Natural killer cell (primary cell): ENCODE measurements at regions not wholly inside any gene's neighbourhood (a gene's known extent, or its start where the extent isn't known, plus 50 kb on each side); places are given as distances from the start of the nearest gene placed in this dataset.

Experiments used
- ATAC-seq, 3 donors: fragments of 150-1000 bp in 2 of 3; fragments of 200-7000 bp in 1 of 3; cut with Tn5 transposase; 1 replicate in 1 of 3; 2 replicates in 2 of 3; pipeline ENCODE4 v1.10.0; 2021; ENCODE audit warnings: mild to moderate bottlenecking in 2 of 3, moderate library complexity in 2 of 3
- DNase-seq, 2 donors: peaks; one replicate each; pipeline versions ENCODE4 v3.0.0 to v3.0.0-alpha.2; 2013 to 2021; ENCODE audit warnings: mixed read lengths in 1 of 2
- H3K27ac ChIP-seq: one replicate; pipeline ENCODE4 v1.5.1; 2013; ENCODE audit warnings: mild to moderate bottlenecking, low read length
- H3K27me3 ChIP-seq: one replicate; pipeline ENCODE4 v1.6.1; 2013; ENCODE audit warnings: low read length; ENCODE audit not compliant: control insufficient read depth, insufficient read depth
- H3K36me3 ChIP-seq: one replicate; pipeline ENCODE4 v1.6.1; 2013; ENCODE audit warnings: low read length; ENCODE audit not compliant: control insufficient read depth, insufficient read depth
- H3K4me1 ChIP-seq: one replicate; pipeline ENCODE4 v1.6.1; 2013; ENCODE audit warnings: low read length; ENCODE audit not compliant: control insufficient read depth, insufficient read depth
- H3K4me3 ChIP-seq: one replicate; pipeline ENCODE4 v1.5.1; 2013; ENCODE audit warnings: low read length
- H3K9me3 ChIP-seq: one replicate; pipeline ENCODE4 v1.6.1; 2013; ENCODE audit warnings: low read length; ENCODE audit not compliant: control insufficient read depth, insufficient read depth
- H3K27ac Mint-ChIP-seq, 2 donors: one replicate each; pipeline ENCODE4 v1.8.0; 2022; ENCODE audit warnings: mild to moderate bottlenecking in 2 of 2, mixed read lengths in 2 of 2, moderate library complexity in 1 of 2
- H3K27me3 Mint-ChIP-seq, 2 donors: one replicate each; pipeline ENCODE4 v1.8.0; 2022; ENCODE audit warnings: low read depth in 2 of 2, mixed read lengths in 2 of 2
- H3K36me3 Mint-ChIP-seq: one replicate; pipeline ENCODE4 v1.8.0; 2022; ENCODE audit warnings: mixed read lengths
- H3K4me1 Mint-ChIP-seq, 2 donors: one replicate each; pipeline ENCODE4 v1.8.0; 2022; ENCODE audit warnings: mixed read lengths in 2 of 2
- H3K4me3 Mint-ChIP-seq: one replicate; pipeline ENCODE4 v1.8.0; 2022; ENCODE audit warnings: mild to moderate bottlenecking, moderate library complexity, mixed read lengths
- H3K9me3 Mint-ChIP-seq, 2 donors: one replicate each; pipeline ENCODE4 v1.8.0; 2022; ENCODE audit warnings: mixed read lengths in 2 of 2
- WGBS: methylation state at CpG from one replicate; pipeline ENCODE4 v1.1.7; 2013; ENCODE audit warnings: missing lambda C conversion rate; ENCODE audit not compliant: insufficient coverage; 5-methylcytosine and 5-hydroxymethylcytosine counted together
- intact Hi-C: fragments of 100-400 bp; cut with micrococcal nuclease; formaldehyde crosslinking; loops from one replicate; pipeline ENCODE4 v1.14.2; 2022
- TF ChIP-seq, protein P1 (sequence below): fragments of 200-600 bp; IDR thresholded peaks from one replicate; pipeline ENCODE4 v1.8.0; 2022; ENCODE audit warnings: antibody characterized with exemption

DNA sequence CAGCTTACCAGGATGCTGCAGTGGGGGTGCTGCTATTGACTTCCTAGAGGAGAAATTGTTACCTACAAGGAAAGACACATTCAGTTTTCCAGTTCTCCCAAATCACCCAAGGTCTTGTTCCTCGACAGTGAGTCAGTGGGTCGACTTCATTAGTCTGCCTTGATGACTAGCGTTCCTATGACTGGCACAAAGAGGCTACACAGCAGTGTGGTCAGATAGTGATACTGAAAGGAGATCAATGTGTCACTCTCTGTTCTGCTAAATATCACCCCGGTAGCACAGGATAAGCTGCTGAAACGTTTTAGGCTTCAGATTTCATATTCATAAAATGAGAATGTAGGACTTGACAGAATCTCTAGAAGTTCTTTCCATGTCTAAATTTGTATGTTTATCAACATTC, 357.4 kb downstream of the LMX1A start:
- TF ChIP-seq, protein P1, sequence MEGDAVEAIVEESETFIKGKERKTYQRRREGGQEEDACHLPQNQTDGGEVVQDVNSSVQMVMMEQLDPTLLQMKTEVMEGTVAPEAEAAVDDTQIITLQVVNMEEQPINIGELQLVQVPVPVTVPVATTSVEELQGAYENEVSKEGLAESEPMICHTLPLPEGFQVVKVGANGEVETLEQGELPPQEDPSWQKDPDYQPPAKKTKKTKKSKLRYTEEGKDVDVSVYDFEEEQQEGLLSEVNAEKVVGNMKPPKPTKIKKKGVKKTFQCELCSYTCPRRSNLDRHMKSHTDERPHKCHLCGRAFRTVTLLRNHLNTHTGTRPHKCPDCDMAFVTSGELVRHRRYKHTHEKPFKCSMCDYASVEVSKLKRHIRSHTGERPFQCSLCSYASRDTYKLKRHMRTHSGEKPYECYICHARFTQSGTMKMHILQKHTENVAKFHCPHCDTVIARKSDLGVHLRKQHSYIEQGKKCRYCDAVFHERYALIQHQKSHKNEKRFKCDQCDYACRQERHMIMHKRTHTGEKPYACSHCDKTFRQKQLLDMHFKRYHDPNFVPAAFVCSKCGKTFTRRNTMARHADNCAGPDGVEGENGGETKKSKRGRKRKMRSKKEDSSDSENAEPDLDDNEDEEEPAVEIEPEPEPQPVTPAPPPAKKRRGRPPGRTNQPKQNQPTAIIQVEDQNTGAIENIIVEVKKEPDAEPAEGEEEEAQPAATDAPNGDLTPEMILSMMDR: no peak
- Mint-ChIP-seq H3K4me1 (no peaks in the 10 kb centered on the region), H3K36me3 (no peaks in the 10 kb centered on the region), H3K4me3 (no peak overlapping the region), H3K27me3 (peaks cover 0 to 6% of the 10 kb centered on the region in 2 donors), H3K27ac (no peak overlapping the region), H3K9me3 (peaks cover 7 to 9% of the 10 kb centered on the region in 2 donors)
- H3K27ac ChIP-seq: no peak overlapping the region
- ATAC-seq (no peak), DNase-seq (no peak)
- no peaks in the 10 kb centered on the region for H3K4me1 ChIP-seq
- no peaks in the 10 kb centered on the region for H3K27me3 ChIP-seq
- no peaks in the 10 kb centered on the region for H3K36me3 ChIP-seq
- intact Hi-C loops: no loop called here
- H3K9me3 ChIP-seq: no peaks in the 10 kb centered on the region
- H3K4me3 ChIP-seq: no peak overlapping the region
- WGBS: 80% methylated on average over 5 of the region's 5 CpGs

DNA sequence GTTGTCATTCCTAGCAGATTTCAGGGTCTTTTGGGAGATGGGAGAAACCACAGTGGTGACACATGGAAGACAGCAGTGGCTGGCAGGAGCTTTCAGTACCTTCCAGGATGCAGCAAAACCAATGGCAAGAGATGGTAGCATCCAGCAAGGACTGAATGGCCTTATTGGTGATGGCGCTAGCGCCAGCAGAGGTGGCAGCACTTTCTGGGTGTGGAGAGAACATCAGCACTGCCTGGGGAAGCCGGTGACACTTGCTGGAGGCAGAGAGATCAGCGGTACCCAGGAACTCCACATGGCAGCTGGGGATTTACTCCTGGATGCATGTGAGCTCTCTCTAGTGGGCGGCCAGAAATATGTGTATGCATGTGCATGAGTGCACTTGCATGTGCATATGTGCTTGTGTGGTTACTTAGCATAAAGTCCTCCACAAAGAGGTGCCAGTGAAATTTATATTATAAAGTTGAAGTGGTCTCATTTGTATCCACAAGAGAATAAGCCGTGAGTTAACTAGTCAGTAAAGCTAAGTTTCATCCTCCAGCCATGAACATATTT, 364.7 kb downstream of the LMX1A start:
- Mint-ChIP-seq H3K27ac (no peak overlapping the region), H3K4me3 (no peak overlapping the region), H3K9me3 (peaks cover 3 to 11% of the 10 kb centered on the region in 2 donors), H3K36me3 (no peaks in the 10 kb centered on the region), H3K27me3 (no peaks in the 10 kb centered on the region), H3K4me1 (no peaks in the 10 kb centered on the region)
- Histone ChIP-seq H3K9me3 (no peaks in the 10 kb centered on the region), H3K27ac (no peak overlapping the region), H3K36me3 (no peaks in the 10 kb centered on the region), H3K4me1 (no peaks in the 10 kb centered on the region), H3K4me3 (no peak overlapping the region), H3K27me3 (no peaks in the 10 kb centered on the region)
- 93% methylated on average over 6 of the region's 6 CpGs for WGBS
- ATAC-seq: no peak
- intact Hi-C loops: no loop called here
- TF ChIP-seq, protein P1: no peak
- DNase-seq: no peak

DNA sequence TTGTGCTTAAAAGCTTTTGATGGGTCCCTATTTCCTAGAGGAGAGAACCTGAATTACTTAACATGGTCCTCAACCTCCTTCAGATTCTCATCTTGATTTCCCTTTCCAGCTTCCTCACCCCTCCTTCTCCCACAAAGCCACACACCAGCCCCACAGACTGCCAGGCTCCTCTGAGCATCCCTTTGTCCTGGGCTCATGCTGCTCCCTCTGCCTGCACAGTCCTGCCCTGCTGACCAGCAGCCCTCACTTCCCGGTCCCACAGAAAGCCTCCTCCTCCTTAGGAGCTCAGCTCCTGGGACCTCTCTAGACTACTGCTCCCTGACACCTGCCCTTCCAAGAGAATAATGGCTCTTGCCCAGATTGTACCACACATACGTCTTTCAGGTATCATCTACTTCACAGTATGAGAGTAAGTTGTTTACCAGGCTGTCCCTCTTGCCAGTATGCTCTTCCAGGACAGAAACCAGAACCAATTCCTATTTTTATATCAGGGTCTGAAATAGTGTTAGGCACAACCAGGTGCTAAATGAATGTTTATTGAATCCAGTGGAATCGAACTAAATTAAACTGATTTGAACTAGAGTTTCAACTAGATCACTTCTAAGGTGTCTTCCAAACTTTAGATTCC, 373.4 kb downstream of the LMX1A start:
- Mint-ChIP-seq H3K36me3 (no peaks in the 10 kb centered on the region), H3K27me3 (no peaks in the 10 kb centered on the region), H3K27ac (no peak overlapping the region), H3K4me3 (no peak overlapping the region), H3K9me3 (peaks cover 0 to 4% of the 10 kb centered on the region in 2 donors), H3K4me1 (no peaks in the 10 kb centered on the region)
- H3K27me3 ChIP-seq: no peaks in the 10 kb centered on the region
- no peaks in the 10 kb centered on the region for H3K4me1 ChIP-seq
- H3K9me3 ChIP-seq: no peaks in the 10 kb centered on the region
- no peaks in the 10 kb centered on the region for H3K36me3 ChIP-seq
- 84% methylated on average over 3 of the region's 3 CpGs for WGBS
- no peak overlapping the region for H3K27ac ChIP-seq
- TF ChIP-seq, protein P1: no peak
- ATAC-seq (no peak), DNase-seq (no peak)
- no peak overlapping the region for H3K4me3 ChIP-seq
- intact Hi-C loops: loop anchor here (10.0 kb wide), 1 partner anchor 58 kb away; no protein-coding TSS in a partner anchor

DNA sequence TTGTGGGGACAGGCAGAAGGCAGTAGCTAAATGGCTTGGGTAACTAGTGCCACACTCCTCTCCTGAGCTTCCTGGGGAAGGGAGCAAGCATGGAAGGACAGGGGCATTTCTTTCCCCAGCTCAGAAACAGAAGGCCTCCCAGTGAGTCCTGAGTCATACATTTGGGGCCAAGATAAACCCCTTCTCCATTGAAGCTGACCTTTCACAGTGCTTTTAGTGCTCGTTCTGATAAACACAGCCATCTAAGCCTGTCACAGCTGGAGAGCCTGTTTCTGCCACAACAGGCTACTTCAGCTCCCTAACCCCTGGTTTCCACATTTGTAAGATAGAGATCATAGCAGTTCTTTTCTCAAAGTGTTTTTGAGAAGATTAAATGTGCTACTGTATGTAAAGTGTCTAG, 374.0 kb downstream of the LMX1A start:
- intact Hi-C loops: loop anchor here (10.0 kb wide), 1 partner anchor 58 kb away; no protein-coding TSS in a partner anchor
- TF ChIP-seq, protein P1: no peak
- Mint-ChIP-seq H3K9me3 (peaks cover 0 to 5% of the 10 kb centered on the region in 2 donors), H3K4me3 (no peak overlapping the region), H3K36me3 (no peaks in the 10 kb centered on the region), H3K4me1 (no peaks in the 10 kb centered on the region), H3K27me3 (no peaks in the 10 kb centered on the region), H3K27ac (no peak overlapping the region)
- Histone ChIP-seq H3K9me3 (no peaks in the 10 kb centered on the region), H3K27ac (no peak overlapping the region), H3K4me1 (no peaks in the 10 kb centered on the region), H3K27me3 (no peaks in the 10 kb centered on the region), H3K36me3 (no peaks in the 10 kb centered on the region), H3K4me3 (no peak overlapping the region)
- DNase-seq (no peak), ATAC-seq (no peak)
- 78% methylated on average over 1 of the region's 1 CpG for WGBS
